Immature natural killer cell (primary cell): ENCODE measurements at regions not wholly inside any gene's neighbourhood (a gene's known extent, or its start where the extent isn't known, plus 50 kb on each side); places are given as distances from the start of the nearest gene placed in this dataset.

Experiments
- DNase-seq, 3 donors: peaks; one replicate each; pipeline ENCODE4 v3.0.0; 2022; ENCODE audit warnings: mixed read lengths in 1 of 3
- H3K27ac Mint-ChIP-seq, 6 donors: one replicate each; pipeline ENCODE4 v1.8.0; 2020; ENCODE audit warnings: mixed read lengths in 6 of 6, mild to moderate bottlenecking in 5 of 6, inconsistent platforms in 4 of 6, moderate library complexity in 3 of 6
- H3K27me3 Mint-ChIP-seq, 3 donors: one replicate each; pipeline ENCODE4 v1.8.0; 2020 to 2021; ENCODE audit warnings: low read depth in 3 of 3, mild to moderate bottlenecking in 3 of 3, mixed read lengths in 3 of 3, moderate library complexity in 3 of 3, inconsistent platforms in 1 of 3
- H3K36me3 Mint-ChIP-seq, 3 donors: one replicate each; pipeline ENCODE4 v1.8.0; 2020; ENCODE audit warnings: mixed read lengths in 3 of 3, inconsistent platforms in 2 of 3, mild to moderate bottlenecking in 2 of 3
- H3K4me1 Mint-ChIP-seq, 2 donors: one replicate each; pipeline ENCODE4 v1.8.0; 2020; ENCODE audit warnings: inconsistent platforms in 2 of 2, mild to moderate bottlenecking in 2 of 2, mixed read lengths in 2 of 2, moderate library complexity in 1 of 2
- H3K4me3 Mint-ChIP-seq, 5 donors: one replicate each; pipeline ENCODE4 v1.8.0; 2020; ENCODE audit warnings: mild to moderate bottlenecking in 5 of 5, mixed read lengths in 5 of 5, inconsistent platforms in 3 of 5, moderate library complexity in 3 of 5
- H3K9me3 Mint-ChIP-seq, 6 donors: one replicate each; pipeline ENCODE4 v1.8.0; 2020; ENCODE audit warnings: mild to moderate bottlenecking in 6 of 6, mixed read lengths in 6 of 6, inconsistent platforms in 4 of 6, moderate library complexity in 3 of 6

DNA sequence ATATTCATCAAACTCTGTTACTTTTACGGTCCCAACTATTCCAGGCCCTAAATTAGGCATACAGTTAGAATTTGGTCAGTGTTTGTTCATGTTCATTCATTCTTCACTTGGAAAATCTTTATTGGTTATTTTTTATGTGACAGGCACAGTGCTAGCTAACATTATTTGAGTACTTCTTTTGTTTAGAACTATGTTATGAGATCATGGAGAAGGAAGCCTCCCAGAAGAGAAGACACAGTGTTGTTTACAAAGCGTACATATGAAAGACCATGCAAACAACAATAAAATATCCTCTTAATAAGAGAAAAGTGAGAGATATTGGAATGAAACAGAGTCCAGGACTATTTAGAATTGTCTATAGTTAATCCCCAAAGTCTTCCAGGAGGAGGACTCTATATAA, 399.2 kb downstream of the LRIG3 start:
- H3K4me3 Mint-ChIP-seq: no peak overlapping the region

DNA sequence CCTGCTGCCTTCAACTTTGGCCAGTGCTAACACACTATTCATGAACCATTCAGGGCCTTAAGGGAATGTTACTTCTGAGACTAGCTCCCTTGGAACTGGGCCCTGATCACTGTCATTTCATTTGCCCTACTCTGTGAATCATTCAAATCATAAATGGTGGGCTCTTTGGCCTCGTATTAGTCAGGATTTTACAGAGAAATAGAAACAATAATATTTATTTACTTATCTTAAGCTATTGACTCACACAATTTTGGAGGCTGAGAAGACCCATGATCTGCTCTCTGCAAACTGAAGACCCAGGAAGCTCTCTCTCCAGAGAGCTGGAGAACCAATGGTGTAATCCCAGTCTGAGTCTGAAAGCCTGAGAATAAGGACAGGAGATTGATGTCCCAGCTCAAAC, 398.5 kb downstream of the LRIG3 start:
- Mint-ChIP-seq H3K9me3 (peaks cover 5 to 36% (median 22%) of the 10 kb centered on the region in 6 donors), H3K4me3 (no peak overlapping the region), H3K36me3 (peaks cover 0 to 4% (median 0%) of the 10 kb centered on the region in 3 donors), H3K27me3 (peaks cover 0 to 2% (median 0%) of the 10 kb centered on the region in 3 donors), H3K4me1 (no peaks in the 10 kb centered on the region), H3K27ac (no peak overlapping the region)
- no peak for DNase-seq

More for the DNA sequence above, 399.2 kb downstream of the LRIG3 start:
- Mint-ChIP-seq H3K27ac (no peak overlapping the region), H3K9me3 (peaks cover 5 to 40% (median 23%) of the 10 kb centered on the region in 6 donors), H3K36me3 (peaks cover 0 to 4% (median 0%) of the 10 kb centered on the region in 3 donors), H3K4me1 (no peaks in the 10 kb centered on the region), H3K27me3 (peaks cover 0 to 2% (median 0%) of the 10 kb centered on the region in 3 donors)
- no peak for DNase-seq

DNA sequence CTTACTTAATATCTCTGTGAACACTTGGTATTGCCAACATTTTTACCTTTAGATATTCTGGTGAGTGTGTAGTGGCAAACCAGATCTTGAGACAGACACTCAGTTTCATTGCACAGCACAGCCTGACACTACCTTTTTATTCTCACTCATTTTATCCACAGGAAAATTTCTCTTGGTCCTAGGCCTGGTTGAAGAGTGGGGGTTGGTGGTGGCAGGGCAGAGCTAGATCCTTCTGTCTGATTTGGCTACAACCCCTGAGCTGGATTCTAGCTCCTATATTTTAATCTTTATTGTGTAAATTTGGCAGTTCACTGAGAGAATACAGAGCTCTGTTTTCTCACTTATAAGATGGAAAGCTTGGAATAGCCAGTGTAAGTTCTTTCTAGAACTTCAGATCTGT, 396.9 kb downstream of the LRIG3 start:
- Mint-ChIP-seq H3K9me3 (peaks cover 6 to 23% (median 12%) of the 10 kb centered on the region in 6 donors), H3K27ac (no peak overlapping the region), H3K4me1 (no peaks in the 10 kb centered on the region), H3K36me3 (peaks cover 0 to 4% (median 0%) of the 10 kb centered on the region in 3 donors), H3K27me3 (peaks cover 0 to 2% (median 0%) of the 10 kb centered on the region in 3 donors), H3K4me3 (no peak overlapping the region)
- DNase-seq: no peak

DNA sequence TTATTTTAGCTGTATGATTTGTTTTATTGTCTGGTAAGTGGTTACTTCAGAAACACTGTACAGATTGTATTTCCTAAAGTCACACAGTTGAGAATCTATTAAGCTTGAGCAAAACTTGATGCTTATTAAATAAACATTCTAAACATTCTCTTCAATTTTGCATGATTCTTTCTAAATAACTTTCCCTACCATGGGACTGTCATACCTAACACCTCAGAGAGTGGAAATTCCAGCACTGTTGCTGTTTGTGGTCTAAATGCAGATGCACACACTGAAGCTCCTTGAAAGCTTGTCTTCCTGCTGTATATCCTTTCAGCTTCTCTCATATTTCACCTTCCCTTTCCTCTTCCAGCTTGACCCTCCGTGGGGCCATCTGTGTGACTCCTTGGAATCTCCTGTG, 392.0 kb downstream of the LRIG3 start:
- Mint-ChIP-seq H3K27me3 (peaks cover 0 to 2% (median 0%) of the 10 kb centered on the region in 3 donors), H3K36me3 (no peaks in the 10 kb centered on the region), H3K4me3 (no peak overlapping the region), H3K9me3 (peaks cover 0 to 11% (median 3%) of the 10 kb centered on the region in 6 donors), H3K27ac (no peak overlapping the region), H3K4me1 (no peaks in the 10 kb centered on the region)
- DNase-seq: no peak

DNA sequence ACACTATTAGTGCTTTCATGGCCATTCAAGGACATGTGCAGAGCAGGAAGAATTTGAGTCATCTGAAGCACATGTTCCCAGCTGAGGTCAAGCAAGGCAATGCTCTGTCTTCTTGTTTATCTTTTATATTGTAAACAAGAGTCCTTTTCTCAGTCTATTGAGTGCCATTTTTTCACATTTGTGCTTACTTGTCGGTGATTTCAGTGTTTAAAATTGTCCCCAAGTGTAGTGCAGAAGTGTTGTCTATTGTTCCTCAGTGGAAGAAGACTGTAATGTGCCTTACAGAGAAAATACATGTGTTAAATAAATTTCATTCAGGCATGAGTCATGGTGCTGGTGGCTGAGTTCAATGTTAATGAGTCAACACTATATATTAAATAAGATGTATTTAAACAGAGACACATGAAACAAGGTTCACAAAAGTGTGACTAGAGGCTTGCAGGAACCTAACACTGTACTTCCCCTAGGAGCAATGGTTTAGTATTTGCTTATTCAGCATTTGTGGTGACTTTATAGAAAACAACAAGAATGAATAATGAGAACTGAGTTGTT, 391.1 kb downstream of the LRIG3 start:
- Mint-ChIP-seq H3K4me1 (no peaks in the 10 kb centered on the region), H3K4me3 (no peak overlapping the region)
- DNase-seq: no peak

DNA sequence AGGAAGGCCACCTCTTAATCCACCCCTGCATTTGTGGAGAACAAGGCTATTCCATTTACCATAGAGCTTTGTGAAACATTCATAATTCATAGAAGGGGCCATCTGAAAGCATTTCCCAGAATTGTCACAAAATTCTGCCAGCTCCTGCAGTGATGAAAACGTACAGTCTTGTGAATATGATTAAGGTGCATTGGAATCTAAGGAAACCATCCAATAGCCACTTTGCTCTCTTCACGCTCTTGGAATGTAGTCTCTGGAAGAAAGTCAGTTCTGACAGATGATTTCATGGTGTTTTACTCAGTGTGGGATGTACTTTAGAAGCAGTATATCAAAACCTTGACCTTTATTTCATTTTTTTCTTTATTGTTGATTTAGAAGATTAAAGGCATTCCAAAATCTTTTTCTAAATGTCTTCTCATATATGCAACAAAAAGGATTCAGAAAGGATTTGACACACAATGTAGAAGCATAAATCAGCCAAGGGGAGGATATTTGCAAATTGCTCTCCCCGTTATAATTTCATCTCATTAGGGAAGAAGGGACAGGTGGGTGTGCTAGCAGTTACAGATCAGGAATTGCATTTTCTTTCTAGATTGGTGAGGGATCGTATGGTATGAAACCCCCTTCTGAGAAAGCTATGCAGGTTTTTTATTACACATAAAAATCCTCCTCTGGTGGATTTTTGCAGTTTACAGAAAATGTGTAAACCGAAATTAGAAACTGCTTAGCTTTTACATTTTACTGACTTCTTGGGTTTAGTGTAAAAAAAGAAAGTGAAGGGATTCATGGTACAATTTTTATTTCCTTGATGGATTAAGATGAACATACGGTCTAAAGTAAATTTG, 390.2 kb downstream of the LRIG3 start:
- Mint-ChIP-seq H3K4me1 (no peaks in the 10 kb centered on the region), H3K36me3 (no peaks in the 10 kb centered on the region), H3K9me3 (peaks cover 2 to 13% (median 3%) of the 10 kb centered on the region in 6 donors), H3K27me3 (peaks cover 0 to 2% (median 0%) of the 10 kb centered on the region in 3 donors), H3K27ac (no peak overlapping the region), H3K4me3 (no peak overlapping the region)
- DNase-seq: no peak

More for the DNA sequence above, 391.1 kb downstream of the LRIG3 start:
- Mint-ChIP-seq H3K9me3 (peaks cover 2 to 14% (median 3%) of the 10 kb centered on the region in 6 donors), H3K27me3 (peaks cover 0 to 3% (median 0%) of the 10 kb centered on the region in 3 donors), H3K36me3 (no peaks in the 10 kb centered on the region), H3K27ac (no peak overlapping the region)

DNA sequence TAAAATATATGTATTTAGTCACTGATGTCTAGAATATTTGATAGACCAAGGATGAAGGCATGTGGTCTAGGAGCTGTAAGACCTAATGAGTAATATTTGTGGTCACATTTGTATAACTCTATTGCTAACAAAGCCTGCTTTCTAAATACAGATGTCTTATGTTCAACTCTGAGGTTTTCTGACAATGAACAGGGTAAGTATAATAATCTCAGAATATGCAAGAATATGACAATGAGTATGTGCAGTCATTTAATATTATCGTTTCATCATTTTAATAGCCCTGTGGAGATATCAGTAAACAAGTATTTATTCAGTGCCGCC, 389.6 kb downstream of the LRIG3 start:
- H3K4me1 Mint-ChIP-seq: no peaks in the 10 kb centered on the region
- H3K9me3 Mint-ChIP-seq: peaks cover 0 to 16% (median 3%) of the 10 kb centered on the region in 6 donors
- DNase-seq: no peak
- peaks cover 0 to 2% (median 0%) of the 10 kb centered on the region in 3 donors for H3K27me3 Mint-ChIP-seq
- H3K27ac Mint-ChIP-seq: no peak overlapping the region
- H3K4me3 Mint-ChIP-seq: no peak overlapping the region
- no peaks in the 10 kb centered on the region for H3K36me3 Mint-ChIP-seq

DNA sequence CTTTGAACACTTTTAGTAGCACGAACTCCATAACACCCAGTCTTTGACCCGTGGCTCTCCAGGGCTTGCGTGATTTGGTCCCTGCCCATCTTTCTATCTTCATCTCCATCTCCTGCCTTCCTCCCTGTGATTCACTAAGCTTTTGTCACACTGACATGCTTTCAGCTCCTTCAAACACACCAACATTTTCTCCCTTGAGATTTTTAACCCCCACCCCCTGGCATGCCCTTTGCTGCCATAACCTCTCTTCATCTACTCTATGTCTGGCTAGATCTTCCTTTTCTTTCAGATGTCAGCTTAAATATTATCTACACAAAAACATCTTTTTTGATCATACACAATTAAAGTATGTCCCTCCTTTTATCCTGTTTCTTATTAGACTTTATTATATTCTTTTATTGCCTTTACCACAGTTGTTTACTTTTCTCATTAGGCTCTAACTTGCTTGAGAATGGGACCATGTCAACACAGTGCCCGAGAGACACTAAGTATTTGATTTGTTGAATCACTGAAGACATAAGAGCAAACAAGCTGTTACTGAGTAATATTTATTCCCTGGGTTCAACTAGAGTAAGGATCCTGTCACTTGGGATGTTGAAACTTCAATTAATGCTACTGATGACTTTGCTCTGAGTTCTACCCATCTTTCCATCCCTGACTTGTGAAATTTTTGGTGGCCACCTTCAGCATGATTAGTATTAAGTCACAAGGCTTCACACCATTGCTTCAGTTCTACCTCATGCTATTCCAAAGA, 387.3 kb downstream of the LRIG3 start:
- Mint-ChIP-seq H3K27ac (no peak overlapping the region), H3K4me3 (no peak overlapping the region), H3K4me1 (no peaks in the 10 kb centered on the region), H3K9me3 (peaks cover 0 to 10% (median 3%) of the 10 kb centered on the region in 6 donors), H3K36me3 (no peaks in the 10 kb centered on the region), H3K27me3 (peaks cover 0 to 2% (median 0%) of the 10 kb centered on the region in 3 donors)
- DNase-seq: no peak

DNA sequence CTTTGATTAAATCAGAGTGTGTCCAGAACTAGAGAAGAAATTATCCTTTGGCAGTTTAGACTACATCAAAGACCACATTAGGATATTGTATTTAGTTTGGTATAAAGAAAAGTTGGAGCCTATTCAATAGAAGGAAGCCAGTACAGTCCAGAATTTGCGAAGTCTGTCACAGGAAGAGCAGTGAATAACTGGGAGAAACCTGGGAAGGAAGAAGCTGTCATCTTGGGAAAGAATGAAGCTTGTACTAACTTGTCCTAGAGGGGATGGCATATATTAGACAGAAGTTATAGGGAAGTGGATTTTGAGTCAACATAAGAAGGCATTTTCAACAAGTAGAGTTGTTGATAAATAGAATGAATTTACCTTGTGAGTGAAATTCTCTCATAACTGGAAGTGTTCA, 386.7 kb downstream of the LRIG3 start:
- peaks cover 0 to 10% (median 3%) of the 10 kb centered on the region in 6 donors for H3K9me3 Mint-ChIP-seq
- no peak overlapping the region for H3K27ac Mint-ChIP-seq
- peaks cover 0 to 2% (median under 1%) of the 10 kb centered on the region in 3 donors for H3K27me3 Mint-ChIP-seq
- no peaks in the 10 kb centered on the region for H3K4me1 Mint-ChIP-seq
- H3K4me3 Mint-ChIP-seq: no peak overlapping the region
- H3K36me3 Mint-ChIP-seq: no peaks in the 10 kb centered on the region
- DNase-seq: no peak

DNA sequence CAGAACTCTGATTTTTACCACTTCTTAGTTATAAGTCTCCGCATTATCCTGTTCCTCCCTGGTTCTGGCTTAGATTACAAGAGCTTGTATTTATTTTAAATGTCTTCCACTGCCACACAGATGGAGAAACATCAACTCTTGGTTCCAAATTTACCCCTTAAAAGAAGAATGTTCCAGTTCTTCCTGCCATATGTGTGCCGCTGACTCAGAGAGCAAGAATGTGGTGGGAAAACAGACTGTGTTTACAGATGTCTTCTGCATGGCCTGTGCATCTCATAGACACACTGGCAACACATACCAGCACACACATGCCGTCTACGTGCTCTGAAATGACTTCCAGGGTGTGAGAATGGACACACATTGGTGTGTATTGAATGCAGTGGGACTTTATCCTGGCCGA, 383.0 kb downstream of the LRIG3 start:
- no peaks in the 10 kb centered on the region for H3K4me1 Mint-ChIP-seq
- DNase-seq: no peak
- peaks cover 0 to 10% (median 4%) of the 10 kb centered on the region in 6 donors for H3K9me3 Mint-ChIP-seq
- H3K27me3 Mint-ChIP-seq: peaks cover 0 to 6% (median 2%) of the 10 kb centered on the region in 3 donors
- H3K4me3 Mint-ChIP-seq: no peak overlapping the region
- H3K36me3 Mint-ChIP-seq: no peaks in the 10 kb centered on the region
- H3K27ac Mint-ChIP-seq: no peak overlapping the region

DNA sequence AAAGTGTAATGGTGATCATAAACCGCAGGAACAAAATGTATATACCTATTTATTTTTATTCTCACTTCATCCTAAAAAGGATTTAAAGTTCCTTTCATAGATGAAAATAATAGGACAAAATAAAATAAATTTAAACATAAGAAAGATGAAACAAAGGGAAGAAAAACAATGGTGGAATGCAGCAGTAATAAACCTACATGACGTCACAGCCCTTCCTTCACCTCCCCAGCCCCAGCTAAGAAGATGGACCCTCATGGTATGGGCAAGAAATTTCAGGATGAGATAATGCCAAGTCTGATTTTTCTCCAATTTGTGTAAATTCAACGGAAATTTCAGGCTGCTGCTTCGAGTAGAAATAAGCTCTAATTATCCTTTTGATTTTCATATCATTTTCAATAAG, 381.0 kb downstream of the LRIG3 start:
- Mint-ChIP-seq H3K9me3 (peaks cover 0 to 8% (median 2%) of the 10 kb centered on the region in 6 donors), H3K4me3 (no peak overlapping the region), H3K36me3 (no peaks in the 10 kb centered on the region), H3K27ac (no peak overlapping the region), H3K27me3 (peaks cover 0 to 6% (median 2%) of the 10 kb centered on the region in 3 donors), H3K4me1 (no peaks in the 10 kb centered on the region)
- DNase-seq: no peak

DNA sequence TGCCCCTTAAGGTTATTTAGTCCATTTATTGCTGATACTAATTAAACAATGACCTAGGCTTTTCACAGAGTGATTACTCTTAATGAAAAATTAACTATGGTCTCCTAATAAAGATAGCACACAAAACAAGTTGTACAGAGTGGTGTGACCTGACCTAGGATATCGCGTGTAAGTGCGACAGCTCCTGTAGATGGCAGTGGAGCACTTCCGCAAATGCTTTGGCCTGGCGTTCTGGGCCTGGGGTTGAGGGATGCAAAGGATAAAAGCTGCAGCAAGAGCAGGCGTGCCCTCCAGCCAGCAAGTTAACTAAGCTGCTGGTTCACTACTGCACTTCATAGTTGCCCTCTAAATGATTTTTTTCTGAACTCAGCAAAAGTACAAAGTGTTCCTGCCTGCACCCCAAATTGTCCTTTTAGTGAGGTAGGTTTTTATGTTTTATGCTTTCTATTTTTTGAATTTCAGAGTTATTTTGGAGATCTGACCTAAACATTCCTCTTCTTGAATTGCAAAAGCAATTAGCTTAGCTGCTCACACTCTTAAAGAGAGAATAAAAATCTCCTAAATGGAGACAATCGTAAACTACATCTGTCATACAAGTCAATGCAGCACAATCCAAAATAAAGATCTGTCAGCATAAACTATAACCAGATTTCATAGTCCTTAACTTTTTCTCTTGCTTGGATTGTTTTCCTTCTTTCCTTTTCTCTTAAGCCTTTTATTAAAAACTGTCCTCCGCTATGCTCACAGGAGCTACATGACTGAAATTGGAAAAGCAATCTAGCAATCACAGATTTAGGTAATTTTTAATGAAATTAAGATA, 379.6 kb downstream of the LRIG3 start:
- H3K27me3 Mint-ChIP-seq: peaks cover 0 to 9% (median 2%) of the 10 kb centered on the region in 3 donors
- no peak for DNase-seq

DNA sequence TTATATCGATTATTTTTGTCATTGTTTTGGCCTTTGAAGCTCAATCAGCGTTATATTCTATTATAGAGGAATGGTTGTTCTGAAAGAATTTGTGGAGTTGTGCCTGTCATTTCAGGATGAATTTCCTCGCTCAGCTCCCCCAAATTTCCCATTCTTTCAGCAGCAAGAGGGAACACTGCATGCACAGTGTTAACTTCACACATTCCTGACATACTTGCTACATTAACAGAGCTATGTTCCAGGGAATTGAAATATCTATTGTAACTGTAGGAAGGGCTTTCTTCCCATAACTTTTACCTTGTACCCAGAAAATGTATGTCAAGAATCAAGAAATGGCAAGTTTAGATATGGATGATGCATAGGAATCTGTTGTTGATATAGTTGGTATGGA, 379.0 kb downstream of the LRIG3 start:
- H3K4me3 Mint-ChIP-seq: no peak overlapping the region
- H3K27me3 Mint-ChIP-seq: peaks cover 0 to 9% (median 2%) of the 10 kb centered on the region in 3 donors
- H3K27ac Mint-ChIP-seq: no peak overlapping the region

More for the DNA sequence above, 379.6 kb downstream of the LRIG3 start:
- Mint-ChIP-seq H3K9me3 (peaks cover 0 to 8% (median 3%) of the 10 kb centered on the region in 6 donors), H3K4me1 (no peaks in the 10 kb centered on the region), H3K27ac (no peak overlapping the region), H3K4me3 (no peak overlapping the region), H3K36me3 (no peaks in the 10 kb centered on the region)

More for the DNA sequence above, 379.0 kb downstream of the LRIG3 start:
- no peaks in the 10 kb centered on the region for H3K36me3 Mint-ChIP-seq
- no peaks in the 10 kb centered on the region for H3K4me1 Mint-ChIP-seq
- H3K9me3 Mint-ChIP-seq: peaks cover 0 to 8% (median 5%) of the 10 kb centered on the region in 6 donors
- DNase-seq: no peak
